ENCODE measurements at regions not wholly inside any gene's neighbourhood (a gene's known extent, or its start where the extent isn't known, plus 50 kb on each side); places are given as distances from the start of the nearest gene placed in this dataset.

DNA sequence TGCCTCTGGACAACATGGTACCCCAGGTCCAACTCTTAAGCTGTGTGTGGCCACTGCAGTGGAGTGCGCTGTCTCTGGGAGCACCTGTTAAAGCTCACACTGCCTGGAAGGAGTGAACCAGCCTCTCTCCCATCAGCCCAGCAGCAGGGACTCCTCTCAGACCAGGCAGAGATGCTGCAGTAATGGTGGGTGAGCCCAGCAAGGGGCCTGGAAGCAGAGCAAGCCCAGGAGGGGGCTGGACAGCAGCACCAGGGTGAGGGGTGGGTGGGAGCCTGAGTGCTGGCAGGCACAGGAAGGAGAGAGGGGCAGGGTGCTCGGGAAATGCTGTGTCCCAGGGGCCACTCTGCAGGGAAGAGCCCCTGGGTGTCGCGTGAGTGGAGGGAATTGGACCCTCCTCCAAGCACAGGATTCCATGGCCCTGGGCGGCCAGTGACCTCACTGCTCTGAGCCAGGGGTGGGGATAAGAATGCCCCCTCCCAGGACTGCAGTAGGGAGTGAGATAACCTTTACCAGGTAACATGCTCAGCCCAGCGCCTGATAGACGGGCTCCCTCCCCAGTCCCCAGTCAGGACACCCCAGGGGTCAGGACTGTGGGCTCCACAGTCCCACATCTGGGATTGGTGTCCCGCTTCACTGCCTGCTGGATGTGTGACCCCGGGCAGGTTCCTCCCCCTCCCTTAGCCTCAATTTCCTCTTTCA lies 313.1 kb downstream of the MATN1 start:
- no peak for DNase-seq (ENCODE audit: low read depth in 2 of 2, low spot score in 1 of 2)

- no peak for DNase-seq (ENCODE audit: low read depth in 2 of 2, low spot score in 1 of 2)
These were observed 313.8 kb downstream of the MATN1 start for GRCh38 chr1:30409476-30410152.

GRCh38 chr1:30407865-30408580 lies 315.4 kb downstream of the MATN1 start:
- no peak for DNase-seq (ENCODE audit: low read depth in 2 of 2, low spot score in 1 of 2)

- DNase-seq (ENCODE audit: low read depth in 2 of 2, low spot score in 1 of 2): no peak
These were observed 316.2 kb downstream of the MATN1 start for GRCh38 chr1:30406996-30407864.

- DNase-seq (ENCODE audit: low read depth in 2 of 2, low spot score in 1 of 2): no peak
These were observed 317.7 kb downstream of the MATN1 start for GRCh38 chr1:30405631-30406212.

GRCh38 chr1:30405081-30405480 lies 318.3 kb downstream of the MATN1 start:
- no peak for DNase-seq (ENCODE audit: low read depth in 2 of 2, low spot score in 1 of 2)

DNA sequence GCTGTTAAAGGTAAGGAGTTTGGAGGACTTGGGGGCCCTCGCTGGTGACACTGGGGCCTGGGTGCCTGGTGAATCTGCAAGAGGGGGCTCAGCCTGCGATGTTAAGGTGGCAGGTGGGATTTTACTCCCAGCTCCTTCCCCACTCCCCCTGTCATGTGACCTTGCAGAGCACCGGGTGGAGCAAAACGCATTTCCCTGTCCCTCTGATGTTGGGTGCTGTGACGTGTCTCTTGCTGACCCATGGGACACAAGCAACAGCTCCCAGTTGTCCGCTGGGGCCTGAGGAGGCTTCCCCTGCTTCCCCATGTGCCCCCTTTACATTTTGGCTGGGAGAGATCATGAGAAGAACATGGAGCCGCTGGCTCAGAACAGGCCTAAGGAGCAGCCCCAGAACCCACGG lies 319.0 kb downstream of the MATN1 start:
- no peak for DNase-seq (ENCODE audit: low read depth in 2 of 2, low spot score in 1 of 2)

DNA sequence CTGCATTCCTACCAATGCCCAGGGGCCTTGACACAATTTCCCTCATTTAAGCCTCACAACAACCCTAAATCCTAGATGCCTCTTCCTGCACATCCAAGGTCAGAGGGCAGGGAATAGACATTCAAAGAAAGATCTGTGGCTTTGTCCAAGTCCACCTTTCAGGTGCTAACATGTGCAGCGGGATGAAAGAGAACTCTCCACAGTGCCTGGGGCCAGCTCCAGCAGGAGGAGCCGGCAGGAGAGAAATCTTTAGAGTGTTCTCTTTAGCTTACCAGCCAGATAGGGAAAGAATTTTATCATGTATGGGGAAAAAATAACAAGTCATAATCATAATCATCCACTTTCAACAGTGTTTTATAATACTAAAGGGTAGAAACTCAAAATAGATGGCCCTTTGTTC lies 319.7 kb downstream of the MATN1 start:
- no peak for DNase-seq (ENCODE audit: low read depth in 2 of 2, low spot score in 1 of 2)

GRCh38 chr1:30403061-30403645 lies 320.2 kb downstream of the MATN1 start:
- no peak for DNase-seq (ENCODE audit: low read depth in 2 of 2, low spot score in 1 of 2)

DNA sequence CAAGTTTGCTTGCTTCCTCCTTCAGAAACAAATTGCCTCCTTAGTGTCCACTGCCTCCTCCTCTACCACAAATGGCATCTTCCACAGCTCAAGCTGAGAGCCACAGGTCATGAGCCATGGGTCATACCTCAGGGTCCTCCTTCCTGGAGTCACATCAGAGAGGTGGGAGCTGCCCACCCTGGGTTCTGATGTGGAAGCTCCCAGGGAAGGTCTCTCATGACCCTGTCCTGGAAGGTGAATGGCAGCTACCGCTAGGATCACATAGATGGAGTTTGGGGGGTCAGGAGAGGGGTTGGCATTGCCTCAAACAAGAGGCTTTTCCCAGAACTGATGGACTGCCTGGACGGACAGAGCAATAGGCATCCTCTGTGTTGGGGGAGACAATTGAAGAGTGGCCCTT lies 321.4 kb downstream of the MATN1 start:
- DNase-seq (ENCODE audit: low read depth in 2 of 2, low spot score in 1 of 2): no peak

GRCh38 chr1:30400507-30400906 lies 322.9 kb downstream of the MATN1 start:
- DNase-seq (ENCODE audit: low read depth in 2 of 2, low spot score in 1 of 2): no peak

DNA sequence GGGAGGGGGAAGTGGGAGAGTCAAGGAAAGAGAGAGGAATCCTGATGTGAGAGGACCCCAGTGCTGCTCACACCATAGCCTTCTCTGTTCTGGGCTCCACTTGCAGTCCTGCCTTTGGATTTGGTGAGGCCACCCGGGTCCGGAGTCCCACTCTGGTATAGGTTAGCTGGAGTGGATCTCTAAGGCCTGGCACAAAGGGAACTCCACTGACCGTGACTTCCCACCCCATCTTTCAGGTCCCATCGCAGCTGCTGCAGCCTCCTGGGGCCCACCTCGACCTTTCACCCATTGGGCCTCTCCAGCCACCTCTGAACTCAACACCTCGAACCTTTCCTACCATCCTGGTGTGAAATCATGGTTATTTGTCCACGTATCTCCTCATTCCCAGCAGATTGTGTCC lies 324.4 kb downstream of the MATN1 start:
- no peak for DNase-seq (ENCODE audit: low read depth in 2 of 2, low spot score in 1 of 2)

DNA sequence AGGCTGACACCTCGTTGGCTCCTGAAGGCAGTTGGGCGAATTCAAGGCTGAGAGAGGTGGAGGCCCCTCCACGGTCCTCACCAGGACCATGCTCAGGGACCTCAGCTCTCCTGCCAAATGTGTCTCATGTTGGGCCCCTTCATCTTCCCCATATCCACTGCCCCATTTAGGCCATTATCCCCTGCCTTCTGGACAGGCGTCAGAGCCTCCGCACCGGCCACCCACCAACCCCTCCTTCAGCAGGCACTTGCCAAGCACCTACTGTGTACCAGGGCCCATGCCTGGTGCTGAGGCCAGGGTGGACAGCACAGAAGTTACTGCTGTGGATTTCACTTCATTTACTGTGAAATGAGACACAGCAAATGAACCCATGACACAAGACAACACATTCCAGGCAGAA lies 325.8 kb downstream of the MATN1 start:
- no peak for DNase-seq (ENCODE audit: low read depth in 2 of 2, low spot score in 1 of 2)

DNA sequence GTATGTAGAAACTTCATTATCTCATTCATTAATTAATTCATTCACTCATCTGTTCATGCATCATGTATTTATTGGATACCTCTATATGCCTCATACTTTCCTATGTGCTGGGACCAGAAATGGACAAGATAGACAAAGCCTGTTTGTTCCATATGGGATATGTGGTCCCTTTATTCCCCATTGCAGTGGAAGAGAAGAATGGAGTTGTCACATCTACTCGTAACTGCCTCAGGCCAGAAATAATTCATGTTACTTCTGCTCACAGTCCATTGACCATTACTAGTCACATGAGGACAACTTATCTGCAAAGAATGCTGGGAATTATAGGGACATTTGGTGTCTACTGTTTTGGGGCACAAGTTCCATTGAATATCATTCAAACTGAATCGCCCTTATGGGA lies 327.8 kb downstream of the MATN1 start:
- no peak for DNase-seq (ENCODE audit: low read depth in 2 of 2, low spot score in 1 of 2)

- no peak for DNase-seq (ENCODE audit: low read depth in 2 of 2, low spot score in 1 of 2)
These were observed 335.0 kb downstream of the MATN1 start for GRCh38 chr1:30388386-30388785.

- DNase-seq (ENCODE audit: low read depth in 2 of 2, low spot score in 1 of 2): no peak
These were observed 337.0 kb downstream of the MATN1 start for GRCh38 chr1:30386156-30386926.

- no peak for DNase-seq (ENCODE audit: low read depth in 2 of 2, low spot score in 1 of 2)
These were observed 338.0 kb downstream of the MATN1 start for GRCh38 chr1:30385246-30385995.

- no peak for DNase-seq (ENCODE audit: low read depth in 2 of 2, low spot score in 1 of 2)
These were observed 338.8 kb downstream of the MATN1 start for GRCh38 chr1:30384286-30385245.

Measured in stimulated activated CD8-positive, alpha-beta memory T cell treated with anti-CD3 and anti-CD28 coated beads, Interleukin-4, amount 100 ng/mL, for 1 hour (primary cell).